Cardiac septum (tissue), 1 donor: ENCODE measurements at regions not wholly inside any gene's neighbourhood (a gene's known extent, or its start where the extent isn't known, plus 50 kb on each side); places are given as distances from the start of the nearest gene placed in this dataset.
"Not testable (repeated sequence)": the region's sequence is repeated elsewhere in the genome, so short reads cannot be mapped to it uniquely, and the experiment has no call there.

Experiments used
- DNase-seq: peaks from one replicate; pipeline ENCODE4 v3.0.0-alpha.2; 2020; ENCODE audit warnings: low spot score
- intact Hi-C: fragments of 100-400 bp; cut with DNase I; formaldehyde crosslinking; loops from one replicate; pipeline ENCODE4 v1.14.0; 2022
- donor health status: DM: no; HTN: no; CAD: no.

DNA sequence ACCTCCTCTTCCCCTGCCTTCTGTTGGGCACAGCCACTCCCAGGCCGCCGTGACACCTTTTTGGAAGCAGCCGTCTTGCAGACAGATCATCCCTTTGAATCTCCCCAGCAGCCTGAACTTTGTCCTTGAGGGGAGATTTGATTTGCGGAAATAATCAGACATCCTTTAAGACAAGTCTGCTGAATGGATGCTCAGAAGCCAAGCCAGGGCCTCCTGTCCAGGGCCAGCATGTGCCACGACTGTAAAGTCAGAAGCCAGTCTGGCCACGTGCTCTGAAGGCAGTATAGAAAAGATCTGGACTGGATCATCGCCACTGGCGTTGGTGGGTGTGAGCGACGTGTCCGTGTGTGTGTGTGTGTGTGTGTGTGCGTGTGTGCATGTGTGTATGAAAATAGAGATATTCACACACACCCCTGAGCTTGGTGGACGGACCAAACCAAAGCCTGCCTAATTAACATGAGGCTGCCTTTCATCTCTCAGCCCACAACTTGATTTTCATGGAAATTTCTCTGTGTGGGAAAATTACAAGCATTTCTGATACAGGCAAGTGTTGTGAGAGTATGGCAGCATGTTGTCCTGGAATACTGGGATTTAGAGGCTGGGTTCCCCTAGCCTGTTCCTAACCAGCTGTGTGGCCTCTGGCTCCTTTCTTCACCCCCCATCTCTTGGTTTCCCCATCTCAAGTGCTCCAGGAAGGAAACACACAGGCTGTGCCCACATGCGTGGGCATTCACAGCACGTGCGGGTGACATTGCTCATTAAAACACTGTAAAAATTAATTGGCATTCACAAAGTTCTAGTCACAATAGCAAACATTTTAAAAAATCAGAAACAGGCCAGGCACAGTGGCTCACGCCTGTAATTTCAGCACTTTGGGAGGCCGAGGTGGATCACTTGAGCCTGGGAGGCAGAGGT is 61.8 kb upstream of the WNT7B start:
- no peak for DNase-seq
- intact Hi-C loops = no loop called here

DNA sequence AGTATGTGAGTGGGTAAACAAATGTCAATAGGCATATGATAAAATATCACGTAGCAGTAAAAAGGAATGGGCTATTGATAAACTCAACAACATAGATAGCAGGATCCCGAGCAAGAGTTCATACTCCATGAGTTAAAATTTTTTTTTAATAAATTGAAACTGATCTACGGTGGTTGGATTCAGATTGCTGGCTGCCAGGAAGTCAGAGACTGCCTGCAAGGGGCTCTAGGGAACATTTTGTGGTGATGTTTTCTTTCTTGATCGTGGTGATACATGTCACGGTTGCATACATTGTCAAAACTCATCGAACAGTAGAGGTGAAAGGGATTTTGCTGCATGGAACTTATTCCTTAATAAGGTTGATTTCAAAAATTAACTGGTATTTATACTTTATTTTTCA is 62.6 kb upstream of the WNT7B start:
- DNase-seq = no peak
- intact Hi-C loops = no loop called here

DNA sequence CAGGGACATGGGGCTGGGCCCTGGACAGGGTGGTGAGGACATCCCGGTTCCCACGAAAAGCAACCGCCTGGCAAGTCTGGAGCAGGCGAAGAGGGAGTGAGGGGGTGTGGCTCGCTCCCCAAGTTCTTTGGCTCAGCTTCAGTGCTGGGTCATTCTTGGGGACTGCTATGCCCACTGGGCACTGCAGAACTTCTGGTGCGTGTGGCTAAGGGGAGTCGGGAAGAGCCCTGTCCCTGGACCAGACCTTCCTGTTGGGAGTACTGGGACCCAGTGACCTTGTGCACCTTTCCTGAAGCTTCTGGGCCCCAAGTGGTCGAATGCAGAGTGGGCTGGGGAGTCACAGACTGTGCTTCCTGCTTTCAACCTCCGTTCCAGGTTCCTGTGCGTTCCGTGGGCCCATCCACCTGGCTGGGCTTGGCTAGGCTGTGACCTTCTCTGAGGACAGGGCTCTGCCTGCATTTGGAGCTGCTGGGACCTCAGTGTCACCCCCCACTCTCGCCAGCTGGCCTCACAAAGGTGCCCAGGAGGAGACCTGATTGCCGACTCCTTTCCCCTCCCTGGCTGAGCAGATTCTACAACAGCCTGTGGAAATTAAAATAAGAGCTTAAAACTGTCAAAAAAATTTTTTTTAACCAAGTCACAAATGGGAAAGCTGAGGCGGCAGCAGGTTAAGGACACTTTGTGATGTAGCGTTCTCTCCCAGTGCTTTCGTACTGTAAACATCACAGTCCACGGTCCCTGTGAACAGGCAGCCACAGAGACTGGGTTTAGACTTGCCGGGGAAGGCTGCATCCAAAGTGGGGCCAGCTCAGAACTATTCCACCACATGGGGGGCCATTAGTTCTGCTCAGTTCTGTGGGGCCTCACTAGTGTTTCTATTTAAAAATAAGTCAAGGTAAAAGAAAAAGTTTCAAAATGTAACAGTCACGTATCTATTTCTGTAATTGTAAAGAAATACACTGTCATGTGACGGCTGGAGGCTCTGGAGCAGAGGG is 63.8 kb upstream of the WNT7B start:
- intact Hi-C loops = no loop called here

GRCh38 chr22:46041642-46042041 is 64.7 kb upstream of the WNT7B start:
- intact Hi-C loops = no loop called here
- DNase-seq = no peak

More for the DNA sequence above, 63.8 kb upstream of the WNT7B start:
- DNase-seq = peak; percentile 51

DNA sequence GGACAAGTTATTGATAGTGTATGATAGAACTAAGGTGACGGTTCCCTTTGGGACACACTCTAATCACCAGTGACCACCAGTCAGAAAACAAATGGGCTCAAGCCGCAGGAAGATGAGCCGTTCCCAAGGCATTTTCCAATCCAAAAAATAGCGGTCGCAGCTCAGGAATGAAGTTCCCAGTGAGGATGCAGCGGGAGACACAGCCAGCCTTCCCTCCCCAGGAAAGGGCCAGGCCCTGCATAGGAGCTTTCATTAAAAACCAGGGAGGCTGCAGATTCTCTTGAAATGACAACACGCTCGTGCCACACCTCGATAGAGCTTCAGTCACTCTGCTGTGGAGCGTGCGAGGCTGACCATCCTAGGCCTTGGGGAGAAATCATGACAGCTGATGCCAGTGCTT is 65.8 kb upstream of the WNT7B start:
- DNase-seq = peak; percentile 73
- intact Hi-C loops = no loop called here

- DNase-seq = no peak
- intact Hi-C loops = no loop called here
Measured at GRCh38 chr22:46043339-46043738, 66.4 kb upstream of the WNT7B start.

DNA sequence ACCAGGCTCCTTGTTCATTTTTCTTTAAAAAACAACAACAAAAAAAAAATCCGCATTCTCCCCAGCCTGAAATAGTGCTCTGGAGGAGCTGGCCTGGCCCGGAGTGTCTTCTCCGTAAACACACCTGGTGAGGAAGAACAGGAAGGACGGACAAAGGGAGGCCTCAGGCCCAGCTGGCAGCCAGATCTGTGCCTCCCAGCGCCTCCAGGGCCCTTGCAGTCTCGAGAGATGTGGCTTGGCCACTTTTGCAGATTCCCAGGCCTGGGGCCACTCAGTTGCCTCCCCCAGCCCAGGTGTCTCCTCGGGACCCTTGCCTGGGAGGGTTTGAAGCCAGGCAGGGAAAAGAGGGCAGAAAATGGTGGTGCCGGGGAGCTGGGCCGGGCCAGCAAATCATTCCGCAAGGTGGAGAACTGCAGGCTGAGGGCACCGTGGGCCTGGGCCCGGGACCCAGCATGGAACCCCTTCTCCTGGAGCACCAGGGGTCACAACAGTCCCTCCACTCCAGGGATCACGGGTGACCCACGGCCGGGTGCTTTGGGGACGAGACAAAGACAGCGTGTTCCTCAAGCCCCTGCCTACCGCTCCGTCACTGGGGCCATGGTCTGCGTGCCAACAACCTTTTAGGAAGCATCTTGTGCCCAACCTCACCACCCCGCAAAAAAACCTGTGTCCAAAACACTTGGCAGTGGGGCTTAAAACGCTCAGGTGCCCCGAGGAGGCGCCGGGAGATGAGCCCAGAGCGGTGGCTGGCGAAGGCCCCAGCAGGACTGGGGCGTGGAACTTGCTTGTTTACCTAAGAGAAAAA is 67.1 kb upstream of the WNT7B start:
- intact Hi-C loops = no loop called here

DNA sequence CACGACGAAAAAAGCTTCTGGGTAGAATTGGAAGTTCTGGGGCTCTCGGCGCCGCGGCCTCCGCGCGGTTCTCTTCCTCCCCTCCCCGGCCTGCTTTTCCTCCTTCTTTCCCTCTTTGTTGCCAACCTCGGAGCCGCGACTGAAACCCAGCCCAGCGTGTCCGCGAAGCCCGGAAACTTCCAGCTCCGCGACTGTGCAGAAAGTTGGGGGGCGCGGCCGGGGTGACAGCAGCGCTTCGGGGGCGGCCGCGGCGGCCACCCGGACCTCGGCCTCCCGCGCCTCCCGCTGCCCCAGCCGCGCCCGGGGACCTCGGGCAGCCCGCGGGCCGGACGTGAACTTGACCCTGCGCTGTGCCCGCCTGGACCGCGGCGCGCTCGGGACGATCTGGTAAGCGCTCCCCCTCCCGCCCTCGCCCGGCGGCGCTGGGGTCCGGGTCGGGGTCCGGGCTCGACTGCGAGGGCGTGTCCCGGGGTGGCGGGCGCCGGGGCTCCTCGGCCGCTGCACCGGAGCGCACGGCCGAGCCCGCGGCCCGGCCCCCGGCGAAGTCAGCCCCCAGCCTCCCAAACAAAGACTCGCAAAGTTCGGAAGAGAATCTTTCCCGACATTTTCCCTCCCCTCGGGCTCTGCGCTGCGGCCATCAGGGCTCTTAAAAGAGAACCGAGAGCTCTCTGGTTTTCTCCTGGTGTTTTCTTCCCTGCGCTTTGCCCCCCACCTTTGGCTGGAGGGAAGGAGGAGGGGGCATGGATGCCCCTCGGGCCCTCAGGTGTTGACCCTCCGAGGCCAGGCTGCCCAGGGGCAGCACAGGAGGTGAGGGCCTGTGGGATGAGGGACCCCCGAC is 67.9 kb upstream of the WNT7B start:
- DNase-seq = peak; percentile 82
- intact Hi-C loops = no loop called here

More for the DNA sequence above, 67.1 kb upstream of the WNT7B start:
- peak; percentile 77 for DNase-seq

DNA sequence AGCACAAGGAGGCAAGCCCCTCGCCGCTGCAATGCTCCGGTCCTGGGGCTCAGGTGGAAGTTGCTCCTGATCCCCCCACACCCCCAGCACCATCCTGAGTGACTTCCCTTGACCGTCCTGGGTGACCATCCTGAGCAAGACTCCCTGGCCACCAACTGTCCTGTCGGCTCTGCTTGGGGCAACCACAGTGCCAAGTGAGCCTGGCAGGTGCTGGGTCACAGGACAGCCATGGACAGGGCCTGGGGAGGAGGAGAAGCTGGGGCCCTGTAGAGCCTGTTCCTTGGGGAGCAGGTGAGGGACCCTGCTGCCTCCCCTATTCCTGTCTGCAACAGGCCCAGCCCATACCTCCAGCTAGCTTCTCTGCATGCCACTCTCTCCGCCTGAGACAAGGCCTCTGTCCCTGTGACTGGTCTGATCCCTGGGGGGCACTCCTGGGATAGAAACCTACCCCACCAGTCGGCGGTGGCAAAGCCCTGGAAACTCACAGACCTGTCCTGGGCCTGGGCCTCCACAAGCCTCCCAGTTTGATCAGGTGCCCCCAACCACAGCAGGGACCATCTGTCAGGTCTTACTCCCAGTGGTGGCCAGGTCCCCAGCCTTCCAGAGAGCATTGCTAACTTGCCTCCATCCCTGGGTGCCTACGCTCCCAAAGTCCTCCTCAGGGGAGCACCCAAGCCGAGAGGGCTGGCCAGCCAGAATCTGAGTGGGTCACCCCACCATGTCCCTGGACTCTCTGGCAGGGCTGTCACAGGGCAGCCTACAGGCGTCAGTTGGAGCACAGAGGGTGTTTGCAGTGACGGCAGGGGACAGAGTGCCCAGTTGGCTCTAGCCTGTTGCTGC is 68.7 kb upstream of the WNT7B start:
- DNase-seq = peak; percentile 77
- intact Hi-C loops = no loop called here

- intact Hi-C loops = no loop called here
- peak; percentile 69 for DNase-seq
Measured at GRCh38 chr22:46046299-46046685, 69.3 kb upstream of the WNT7B start.

GRCh38 chr22:46047226-46047625 is 70.3 kb upstream of the WNT7B start:
- no peak for DNase-seq
- intact Hi-C loops = no loop called here

GRCh38 chr22:46047841-46048595 is 71.1 kb upstream of the WNT7B start:
- intact Hi-C loops = no loop called here
- peak; percentile 76 for DNase-seq

DNA sequence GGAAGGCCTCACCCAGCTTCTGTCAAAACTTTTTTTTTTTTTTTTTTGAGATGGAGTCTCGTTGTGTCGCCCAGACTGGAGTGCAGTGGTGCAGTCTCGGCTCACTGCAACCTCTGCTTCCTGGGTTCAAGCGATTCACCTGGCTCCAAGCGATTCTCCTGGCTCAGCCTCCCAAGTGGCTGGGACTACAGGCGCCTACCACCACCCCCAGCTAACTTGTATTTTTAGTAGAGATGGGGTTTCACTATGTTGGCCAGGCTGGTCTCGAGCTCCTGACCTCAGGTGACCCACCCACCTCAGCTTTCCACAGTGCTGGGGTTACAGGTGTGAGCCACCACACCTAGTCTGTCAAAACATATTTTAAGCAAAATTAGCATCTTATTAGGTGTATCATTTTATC is 71.7 kb upstream of the WNT7B start:
- intact Hi-C loops = not testable (repeated sequence)
- DNase-seq = peak; percentile 57

- DNase-seq = peak; percentile 75
- intact Hi-C loops = loop anchor here (5.0 kb wide), 1 partner anchor 37 kb away; no protein-coding TSS in a partner anchor
Measured at GRCh38 chr22:46049726-46050450, 72.9 kb upstream of the WNT7B start.

GRCh38 chr22:46050451-46050845 is 73.5 kb upstream of the WNT7B start:
- no peak for DNase-seq
- intact Hi-C loops = loop anchor here (5.0 kb wide), 1 partner anchor 37 kb away; no protein-coding TSS in a partner anchor

DNA sequence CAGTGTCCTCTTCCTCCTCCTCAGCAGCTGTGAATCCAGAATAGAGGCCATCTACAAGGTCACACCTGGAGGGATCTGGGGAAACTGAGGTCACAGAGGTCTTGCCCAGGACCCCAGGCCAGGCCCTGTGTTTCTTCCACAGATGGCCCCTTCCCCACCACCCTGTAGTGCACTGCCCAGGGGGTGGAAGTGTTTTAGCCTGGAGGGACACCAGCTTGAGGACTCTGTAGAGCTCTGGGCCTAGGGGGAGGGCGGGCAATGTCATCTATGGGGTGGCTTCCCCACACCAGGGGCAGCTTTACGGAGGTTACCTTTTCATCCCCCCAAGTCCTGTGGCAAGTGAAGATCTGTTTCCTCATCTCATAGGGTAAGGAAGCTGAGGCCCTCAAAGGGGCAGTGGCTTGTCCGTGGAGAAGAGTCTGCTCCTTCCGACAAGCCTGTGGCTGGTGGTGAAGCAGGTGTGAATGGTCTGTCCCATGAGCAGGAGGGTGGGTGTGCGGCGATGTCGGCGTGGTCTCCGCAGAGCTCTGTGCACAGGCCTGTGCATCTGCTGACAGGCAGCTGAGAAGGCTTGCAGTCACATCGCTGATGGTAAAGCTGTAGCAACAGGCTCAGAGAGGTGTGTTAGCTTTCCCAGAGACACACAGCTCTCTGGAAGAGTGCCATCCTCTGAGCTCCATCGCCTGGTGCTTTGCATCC is 74.1 kb upstream of the WNT7B start:
- intact Hi-C loops = loop anchor here (5.0 kb wide), 1 partner anchor 36 kb away; no protein-coding TSS in a partner anchor

More for the DNA sequence above, 74.1 kb upstream of the WNT7B start:
- DNase-seq = peak; percentile 71
